ENCODE measurements at regions not wholly inside any gene's neighbourhood (a gene's known extent, or its start where the extent isn't known, plus 50 kb on each side); places are given as distances from the start of the nearest gene placed in this dataset.

DNA sequence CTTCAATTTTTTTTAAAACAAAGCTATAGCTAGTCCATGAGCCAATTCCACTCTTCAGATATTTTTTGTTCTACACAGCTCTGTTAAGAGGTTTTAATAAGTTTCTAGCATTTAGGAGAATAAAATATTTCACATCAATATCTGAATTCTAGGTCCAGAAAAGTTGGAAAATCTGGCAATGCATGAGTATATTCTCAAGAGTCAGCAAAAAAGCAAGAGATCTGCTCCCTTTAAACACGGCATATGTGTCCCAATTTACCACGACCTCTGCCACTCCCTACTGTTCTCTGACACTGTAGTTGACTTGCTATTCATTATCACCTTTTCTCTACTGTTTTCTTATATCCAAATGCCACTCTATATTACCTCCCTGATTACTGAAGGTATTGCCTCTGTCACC is 145.1 kb upstream of the TGFBR2 start:
- TF ChIP-seq FOXM1 (IDR thresholded peaks at IDR 0.05; ENCODE audit: borderline replicate concordance), result no peak
- TF ChIP-seq SUZ12 (IDR thresholded peaks at IDR 0.05), result no peak
- no peak for TF ChIP-seq BHLHE40 (IDR thresholded peaks at IDR 0.05; ENCODE audit: borderline replicate concordance)
- no peak for TF ChIP-seq ELF4 (IDR thresholded peaks at IDR 0.05)
- TF ChIP-seq, protein P1, sequence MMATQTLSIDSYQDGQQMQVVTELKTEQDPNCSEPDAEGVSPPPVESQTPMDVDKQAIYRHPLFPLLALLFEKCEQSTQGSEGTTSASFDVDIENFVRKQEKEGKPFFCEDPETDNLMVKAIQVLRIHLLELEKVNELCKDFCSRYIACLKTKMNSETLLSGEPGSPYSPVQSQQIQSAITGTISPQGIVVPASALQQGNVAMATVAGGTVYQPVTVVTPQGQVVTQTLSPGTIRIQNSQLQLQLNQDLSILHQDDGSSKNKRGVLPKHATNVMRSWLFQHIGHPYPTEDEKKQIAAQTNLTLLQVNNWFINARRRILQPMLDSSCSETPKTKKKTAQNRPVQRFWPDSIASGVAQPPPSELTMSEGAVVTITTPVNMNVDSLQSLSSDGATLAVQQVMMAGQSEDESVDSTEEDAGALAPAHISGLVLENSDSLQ (IDR thresholded peaks at IDR 0.05), result no peak
- TF ChIP-seq TARDBP (IDR thresholded peaks at IDR 0.05), result no peak
- no peak for TF ChIP-seq FOXK2 (IDR thresholded peaks at IDR 0.05)
- TF ChIP-seq ARNT (IDR thresholded peaks at IDR 0.05), result no peak
- TF ChIP-seq CTBP1 (IDR thresholded peaks at IDR 0.05; ENCODE audit: borderline replicate concordance), result no peak
- no peak for TF ChIP-seq SP1 (IDR thresholded peaks at IDR 0.05)
- TF ChIP-seq FOXA1 (IDR thresholded peaks at IDR 0.05), result no peak
- no peak for TF ChIP-seq NFRKB (IDR thresholded peaks at IDR 0.05)

Measured in HEK293T (cell line).